Amniotic epithelial cell (primary cell): ENCODE measurements at regions not wholly inside any gene's neighbourhood (a gene's known extent, or its start where the extent isn't known, plus 50 kb on each side); places are given as distances from the start of the nearest gene placed in this dataset.

Experiments
- DNase-seq: peaks from one replicate; pipeline ENCODE4 v3.0.0-alpha.2; 2010; ENCODE audit warnings: low read depth

GRCh38 chr7:35501681-35502080 lies 193.3 kb downstream of the HERPUD2 start:
- DNase-seq: no peak

- DNase-seq: no peak
These were observed 195.7 kb downstream of the HERPUD2 start for GRCh38 chr7:35499226-35499625.

- DNase-seq: no peak
These were observed 196.5 kb downstream of the HERPUD2 start for GRCh38 chr7:35498416-35498815.

GRCh38 chr7:35495844-35496243 lies 199.1 kb downstream of the HERPUD2 start:
- no peak for DNase-seq

- no peak for DNase-seq
These were observed 199.6 kb downstream of the HERPUD2 start for GRCh38 chr7:35495377-35495776.

GRCh38 chr7:35494407-35494806 lies 200.5 kb downstream of the HERPUD2 start:
- DNase-seq: no peak

GRCh38 chr7:35492451-35493175 lies 202.3 kb downstream of the HERPUD2 start:
- DNase-seq: no peak

GRCh38 chr7:35491233-35491632 lies 203.7 kb downstream of the HERPUD2 start:
- no peak for DNase-seq

GRCh38 chr7:35487841-35488240 lies 207.1 kb downstream of the HERPUD2 start:
- no peak for DNase-seq

- DNase-seq: no peak
These were observed 207.5 kb downstream of the HERPUD2 start for GRCh38 chr7:35487402-35487801.

GRCh38 chr7:35485436-35485835 lies 209.5 kb downstream of the HERPUD2 start:
- DNase-seq: no peak

GRCh38 chr7:35483568-35483967 lies 211.4 kb downstream of the HERPUD2 start:
- DNase-seq: no peak

- DNase-seq: peak; percentile 61
These were observed 212.7 kb downstream of the HERPUD2 start for GRCh38 chr7:35482231-35482630.

GRCh38 chr7:35480806-35481205 lies 214.1 kb downstream of the HERPUD2 start:
- DNase-seq: peak; percentile 29

GRCh38 chr7:35477609-35478008 lies 217.3 kb downstream of the HERPUD2 start:
- no peak for DNase-seq

- DNase-seq: no peak
These were observed 220.2 kb upstream of the TBX20 start for GRCh38 chr7:35474100-35474499.

GRCh38 chr7:35468606-35469005 lies 214.7 kb upstream of the TBX20 start:
- DNase-seq: no peak

- no peak for DNase-seq
These were observed 213.6 kb upstream of the TBX20 start for GRCh38 chr7:35467456-35467978.

- no peak for DNase-seq
These were observed 212.0 kb upstream of the TBX20 start for GRCh38 chr7:35465791-35466336.

GRCh38 chr7:35463751-35464150 lies 209.9 kb upstream of the TBX20 start:
- DNase-seq: no peak

- no peak for DNase-seq
These were observed 209.3 kb upstream of the TBX20 start for GRCh38 chr7:35463176-35463700.

GRCh38 chr7:35454575-35455385 lies 200.9 kb upstream of the TBX20 start:
- DNase-seq: no peak
